GM18867 (cell line): ENCODE measurements at regions not wholly inside any gene's neighbourhood (a gene's known extent, or its start where the extent isn't known, plus 50 kb on each side); places are given as distances from the start of the nearest gene placed in this dataset.

Source experiments
- ATAC-seq: cut with Tn5 transposase; IDR thresholded peaks from one replicate; pipeline ENCODE4 v1.9.1; 2021; ENCODE audit warnings: mild to moderate bottlenecking, moderate library complexity; ENCODE audit not compliant: unreplicated experiment

- no peak for ATAC-seq
Measured at GRCh38 chr6:129967427-129967826, 51.0 kb upstream of the L3MBTL3 start.

GRCh38 chr6:129966125-129966524 is 52.3 kb upstream of the L3MBTL3 start:
- ATAC-seq: no peak

- ATAC-seq: no peak
Measured at GRCh38 chr6:129965096-129965495, 53.3 kb upstream of the L3MBTL3 start.

- no peak for ATAC-seq
Measured at GRCh38 chr6:129959358-129959930, 58.9 kb upstream of the L3MBTL3 start.

- ATAC-seq: no peak
Measured at GRCh38 chr6:129957941-129958898, 60.2 kb upstream of the L3MBTL3 start.

GRCh38 chr6:129955584-129955983 is 62.8 kb upstream of the L3MBTL3 start:
- no peak for ATAC-seq

GRCh38 chr6:129954749-129955431 is 63.5 kb upstream of the L3MBTL3 start:
- ATAC-seq: no peak

- ATAC-seq: no peak
Measured at GRCh38 chr6:129947797-129948196, 70.6 kb upstream of the L3MBTL3 start.

GRCh38 chr6:129946439-129947140 is 71.8 kb upstream of the L3MBTL3 start:
- ATAC-seq: no peak

- ATAC-seq: no peak
Measured at GRCh38 chr6:129943637-129944271, 74.6 kb upstream of the L3MBTL3 start.

GRCh38 chr6:129940454-129941195 is 77.8 kb upstream of the L3MBTL3 start:
- ATAC-seq: no peak

GRCh38 chr6:129938249-129939020 is 77.3 kb upstream of the TMEM244 start:
- no peak for ATAC-seq

GRCh38 chr6:129936329-129937165 is 75.4 kb upstream of the TMEM244 start:
- ATAC-seq: peak; percentile 72

- ATAC-seq: no peak
Measured at GRCh38 chr6:129932321-129932720, 71.2 kb upstream of the TMEM244 start.

GRCh38 chr6:129929433-129929832 is 68.3 kb upstream of the TMEM244 start:
- ATAC-seq: no peak

GRCh38 chr6:129923530-129924250 is 62.6 kb upstream of the TMEM244 start:
- no peak for ATAC-seq

GRCh38 chr6:129921169-129921817 is 60.2 kb upstream of the TMEM244 start:
- ATAC-seq: no peak
